Adrenal gland (tissue), 5 donors: ENCODE measurements at regions not wholly inside any gene's neighbourhood (a gene's known extent, or its start where the extent isn't known, plus 50 kb on each side); places are given as distances from the start of the nearest gene placed in this dataset.
"Not testable (repeated sequence)": the region's sequence is repeated elsewhere in the genome, so short reads cannot be mapped to it uniquely, and the experiment has no call there.

Experiments
- POLR2A ChIP-seq, 2 donors: fragments of 450-650 bp; IDR thresholded peaks; one replicate each; pipeline ENCODE4 v1.6.1; 2017; ENCODE audit warnings: antibody characterized with exemption in 2 of 2, mild to moderate bottlenecking in 2 of 2, moderate library complexity in 1 of 2
- TF ChIP-seq, protein P1 (sequence below), 6 experiments: fragments of 450-650 bp in 4 of 6; fragments of 200-600 bp in 2 of 6; sonication (generic) in 1 of 6; IDR thresholded peaks; 1 replicate in 5 of 6; 2 replicates in 1 of 6; pipeline versions ENCODE4 v1.5.1 to v1.8.0; 2016 to 2021; ENCODE audit warnings: antibody characterized with exemption in 6 of 6, mild to moderate bottlenecking in 2 of 6, moderate library complexity in 1 of 6
- donor health status: DM: no; HTN: no; CAD: no.

DNA sequence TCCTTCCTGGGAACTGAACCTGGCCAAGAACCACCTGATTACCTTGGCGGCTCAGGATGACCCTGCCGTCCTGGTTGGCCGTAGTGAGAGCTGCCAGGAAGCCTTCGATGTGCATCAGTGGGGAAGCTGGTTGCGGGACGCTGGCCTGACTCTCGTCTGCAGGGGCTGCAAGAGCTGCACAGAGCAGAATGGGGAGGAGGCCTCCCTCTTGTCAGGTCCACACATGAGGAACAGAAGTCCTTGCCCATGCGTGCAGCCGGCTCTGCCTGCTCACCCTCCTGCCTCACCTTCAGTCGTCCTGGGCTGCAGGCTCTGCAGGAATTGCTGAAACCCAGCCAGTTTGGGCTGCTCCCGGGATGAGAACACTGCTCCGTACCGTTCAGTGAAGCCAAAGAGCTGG lies 182.3 kb downstream of the KLRB1 start:
- TF ChIP-seq, protein P1, sequence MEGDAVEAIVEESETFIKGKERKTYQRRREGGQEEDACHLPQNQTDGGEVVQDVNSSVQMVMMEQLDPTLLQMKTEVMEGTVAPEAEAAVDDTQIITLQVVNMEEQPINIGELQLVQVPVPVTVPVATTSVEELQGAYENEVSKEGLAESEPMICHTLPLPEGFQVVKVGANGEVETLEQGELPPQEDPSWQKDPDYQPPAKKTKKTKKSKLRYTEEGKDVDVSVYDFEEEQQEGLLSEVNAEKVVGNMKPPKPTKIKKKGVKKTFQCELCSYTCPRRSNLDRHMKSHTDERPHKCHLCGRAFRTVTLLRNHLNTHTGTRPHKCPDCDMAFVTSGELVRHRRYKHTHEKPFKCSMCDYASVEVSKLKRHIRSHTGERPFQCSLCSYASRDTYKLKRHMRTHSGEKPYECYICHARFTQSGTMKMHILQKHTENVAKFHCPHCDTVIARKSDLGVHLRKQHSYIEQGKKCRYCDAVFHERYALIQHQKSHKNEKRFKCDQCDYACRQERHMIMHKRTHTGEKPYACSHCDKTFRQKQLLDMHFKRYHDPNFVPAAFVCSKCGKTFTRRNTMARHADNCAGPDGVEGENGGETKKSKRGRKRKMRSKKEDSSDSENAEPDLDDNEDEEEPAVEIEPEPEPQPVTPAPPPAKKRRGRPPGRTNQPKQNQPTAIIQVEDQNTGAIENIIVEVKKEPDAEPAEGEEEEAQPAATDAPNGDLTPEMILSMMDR (IDR thresholded peaks at IDR 0.05) = not testable (repeated sequence)
- not testable (repeated sequence) for TF ChIP-seq POLR2A (IDR thresholded peaks at IDR 0.05)
